KMS-11 (cell line): ENCODE measurements at regions not wholly inside any gene's neighbourhood (a gene's known extent, or its start where the extent isn't known, plus 50 kb on each side); places are given as distances from the start of the nearest gene placed in this dataset.
A peak's percentile ranks its signal among the peaks of the same experiment; 100 is the strongest.

ENCODE experiments used
- H2AFZ ChIP-seq: fragments of 200-600 bp; sonication (generic); 2 replicates; pipeline ENCODE4 v1.6.1; 2016; ENCODE audit warnings: antibody characterized with exemption, mixed run types, low read depth
- H3K27ac ChIP-seq: fragments of 200-600 bp; sonication (generic); 2 replicates; pipeline ENCODE4 v1.6.1; 2016; ENCODE audit warnings: mild to moderate bottlenecking, mixed run types
- H3K27me3 ChIP-seq: fragments of 200-600 bp; sonication (generic); 2 replicates; pipeline ENCODE4 v1.6.1; 2017; ENCODE audit warnings: mild to moderate bottlenecking, low read depth, mixed run types, moderate library complexity; ENCODE audit not compliant: insufficient read depth
- H3K36me3 ChIP-seq: fragments of 200-600 bp; sonication (generic); 2 replicates; pipeline ENCODE4 v1.6.1; 2017; ENCODE audit warnings: mild to moderate bottlenecking, mixed run types; ENCODE audit not compliant: insufficient read depth
- H3K4me1 ChIP-seq: fragments of 200-600 bp; sonication (generic); 2 replicates; pipeline ENCODE4 v1.6.1; 2016; ENCODE audit warnings: mild to moderate bottlenecking, low read depth, mixed run types; ENCODE audit not compliant: poor library complexity, severe bottlenecking
- H3K4me2 ChIP-seq: fragments of 200-600 bp; sonication (generic); 2 replicates; pipeline ENCODE4 v1.7.0; 2016; ENCODE audit warnings: mild to moderate bottlenecking, mixed run types
- H3K4me3 ChIP-seq: fragments of 200-600 bp; sonication (generic); IDR thresholded peaks from 2 replicates; pipeline ENCODE4 v1.6.1; 2017; ENCODE audit warnings: low read depth, low read length, mixed read lengths; ENCODE audit not compliant: insufficient read depth
- H3K79me2 ChIP-seq: fragments of 200-600 bp; sonication (generic); 2 replicates; pipeline ENCODE4 v1.6.1; 2016; ENCODE audit warnings: low read depth, mixed run types; ENCODE audit not compliant: insufficient read depth
- H3K9ac ChIP-seq: fragments of 200-600 bp; sonication (generic); 2 replicates; pipeline ENCODE4 v1.6.1; 2016; ENCODE audit warnings: mild to moderate bottlenecking, mixed run types
- H4K20me1 ChIP-seq: fragments of 200-600 bp; sonication (generic); 2 replicates; pipeline ENCODE4 v1.6.1; 2016; ENCODE audit warnings: mild to moderate bottlenecking, mixed run types; ENCODE audit not compliant: insufficient read depth
- CTCF ChIP-seq: fragments of 200-600 bp; sonication (generic); conservative IDR thresholded peaks from 2 replicates; pipeline ENCODE4 v1.6.1; 2017; ENCODE audit warnings: low read depth, mild to moderate bottlenecking, antibody characterized with exemption, low read length, moderate library complexity, mixed read lengths

GRCh38 chrX:76228499-76228898 is 55.6 kb downstream of the PBDC1 start:
- Histone ChIP-seq H3K4me1 (no peaks in the 10 kb centered on the region), H3K4me3 (no peak overlapping the region), H2AFZ (no peak overlapping the region), H3K36me3 (no peaks in the 10 kb centered on the region), H3K9ac (no peak overlapping the region), H3K27me3 (no peaks in the 10 kb centered on the region), H4K20me1 (no peaks in the 10 kb centered on the region), H3K4me2 (no peak overlapping the region), H3K27ac (no peak overlapping the region), H3K79me2 (no peaks in the 10 kb centered on the region)
- no peak for TF ChIP-seq CTCF

GRCh38 chrX:76248901-76249300 is 76.0 kb downstream of the PBDC1 start:
- Histone ChIP-seq H3K27me3 (no peaks in the 10 kb centered on the region), H3K4me1 (no peaks in the 10 kb centered on the region), H3K27ac (no peak overlapping the region), H3K36me3 (no peaks in the 10 kb centered on the region), H3K9ac (no peak overlapping the region), H3K4me2 (no peak overlapping the region), H3K4me3 (no peak overlapping the region), H2AFZ (no peak overlapping the region), H3K79me2 (no peaks in the 10 kb centered on the region), H4K20me1 (no peaks in the 10 kb centered on the region)
- no peak for TF ChIP-seq CTCF

DNA sequence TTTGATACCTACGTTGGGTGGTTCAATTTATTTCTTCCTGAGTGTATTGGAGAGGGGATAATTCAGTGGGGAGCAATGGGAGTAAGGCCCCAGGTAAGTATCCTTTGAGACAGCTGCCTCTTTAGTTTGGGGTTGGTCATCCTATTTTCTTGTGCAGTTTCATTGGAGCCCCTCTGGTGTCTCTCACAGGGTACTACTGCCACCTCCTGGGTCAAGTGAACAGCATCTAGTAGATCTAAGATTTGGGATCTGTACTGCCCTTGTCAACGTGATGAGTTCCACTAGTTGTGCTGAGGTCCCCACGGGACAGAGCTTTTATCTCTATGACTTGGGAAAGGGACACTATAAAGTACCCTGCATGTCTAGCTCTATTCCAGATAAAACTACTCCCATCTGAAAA is 80.6 kb downstream of the PBDC1 start:
- Histone ChIP-seq H3K4me1 (no peaks in the 10 kb centered on the region), H3K4me3 (no peak overlapping the region), H3K4me2 (no peak overlapping the region), H2AFZ (no peak overlapping the region), H3K27me3 (no peaks in the 10 kb centered on the region), H3K79me2 (no peaks in the 10 kb centered on the region), H3K9ac (no peak overlapping the region), H3K27ac (no peak overlapping the region), H3K36me3 (no peaks in the 10 kb centered on the region), H4K20me1 (no peaks in the 10 kb centered on the region)
- peak; percentile 51 for TF ChIP-seq CTCF

GRCh38 chrX:76279007-76279406 is 106.1 kb downstream of the PBDC1 start:
- Histone ChIP-seq H3K27ac (no peak overlapping the region), H2AFZ (no peak overlapping the region), H3K36me3 (no peaks in the 10 kb centered on the region), H3K4me1 (no peaks in the 10 kb centered on the region), H3K9ac (no peak overlapping the region), H3K4me2 (no peak overlapping the region), H3K27me3 (no peaks in the 10 kb centered on the region), H3K4me3 (no peak overlapping the region), H3K79me2 (no peaks in the 10 kb centered on the region), H4K20me1 (no peaks in the 10 kb centered on the region)
- peak; percentile 70 for TF ChIP-seq CTCF
